ENCODE measurements at regions not wholly inside any gene's neighbourhood (a gene's known extent, or its start where the extent isn't known, plus 50 kb on each side); places are given as distances from the start of the nearest gene placed in this dataset.

GRCh38 chr5:83776437-83777031 is 55.9 kb upstream of the HAPLN1 start:
- Mint-ChIP-seq H3K9me3 (no peaks in the 10 kb centered on the region), H3K4me3 (no peak overlapping the region), H3K27me3 (no peaks in the 10 kb centered on the region), H3K4me1 (no peaks in the 10 kb centered on the region), H3K36me3 (no peaks in the 10 kb centered on the region), H3K27ac (no peak overlapping the region)
- CTCF ChIA-PET: no interaction called here
- DNase-seq: no peak
